ENCODE measurements at regions not wholly inside any gene's neighbourhood (a gene's known extent, or its start where the extent isn't known, plus 50 kb on each side); places are given as distances from the start of the nearest gene placed in this dataset.

- no peak for DNase-seq (ENCODE audit: low spot score)
- no peak for ATAC-seq
- intact Hi-C loops (cut with DNase I): no loop called here
These were observed 232.2 kb downstream of the MYCN start for GRCh38 chr2:16172324-16173175.

- no peak for DNase-seq (ENCODE audit: low spot score)
- intact Hi-C loops (cut with DNase I): no loop called here
- no peak for ATAC-seq
These were observed 231.1 kb downstream of the MYCN start for GRCh38 chr2:16171425-16171920.

GRCh38 chr2:16170675-16171424, 230.5 kb downstream of the MYCN start:
- no peak for ATAC-seq
- DNase-seq (ENCODE audit: low spot score): no peak

GRCh38 chr2:16169381-16169960, 229.1 kb downstream of the MYCN start:
- intact Hi-C loops (cut with DNase I): no loop called here
- DNase-seq (ENCODE audit: low spot score) (no peak), ATAC-seq (no peak)

More at GRCh38 chr2:16170675-16171424, 230.5 kb downstream of the MYCN start:
- intact Hi-C loops (cut with DNase I): no loop called here

- intact Hi-C loops (cut with DNase I): no loop called here
- no peak for ATAC-seq
- no peak for DNase-seq (ENCODE audit: low spot score)
These were observed 228.3 kb downstream of the MYCN start for GRCh38 chr2:16168506-16169264.

- DNase-seq (ENCODE audit: low spot score): no peak
- intact Hi-C loops (cut with DNase I): no loop called here
- no peak for ATAC-seq
These were observed 227.6 kb downstream of the MYCN start for GRCh38 chr2:16167870-16168426.

- no peak for ATAC-seq
These were observed 227.1 kb downstream of the MYCN start for GRCh38 chr2:16167451-16167861.

GRCh38 chr2:16166327-16166981, 226.1 kb downstream of the MYCN start:
- intact Hi-C loops (cut with DNase I): no loop called here
- no peak for ATAC-seq
- DNase-seq (ENCODE audit: low spot score): no peak

More at GRCh38 chr2:16167451-16167861, 227.1 kb downstream of the MYCN start:
- no peak for DNase-seq (ENCODE audit: low spot score)
- intact Hi-C loops (cut with DNase I): no loop called here

GRCh38 chr2:16165518-16166326, 225.4 kb downstream of the MYCN start:
- intact Hi-C loops (cut with DNase I): no loop called here
- ATAC-seq: no peak
- no peak for DNase-seq (ENCODE audit: low spot score)

GRCh38 chr2:16162491-16163040, 222.2 kb downstream of the MYCN start:
- intact Hi-C loops (cut with DNase I): no loop called here
- ATAC-seq (no peak), DNase-seq (ENCODE audit: low spot score) (no peak)

GRCh38 chr2:16161768-16162490, 221.6 kb downstream of the MYCN start:
- intact Hi-C loops (cut with DNase I): no loop called here
- no peak for DNase-seq (ENCODE audit: low spot score)
- ATAC-seq: no peak

- intact Hi-C loops (cut with DNase I): no loop called here
- DNase-seq (ENCODE audit: low spot score) (no peak), ATAC-seq (no peak)
These were observed 220.8 kb downstream of the MYCN start for GRCh38 chr2:16161085-16161565.

GRCh38 chr2:16160281-16161084, 220.1 kb downstream of the MYCN start:
- ATAC-seq (no peak), DNase-seq (ENCODE audit: low spot score) (no peak)
- intact Hi-C loops (cut with DNase I): no loop called here

- DNase-seq (ENCODE audit: low spot score): no peak
- ATAC-seq: no peak
- intact Hi-C loops (cut with DNase I): no loop called here
These were observed 216.1 kb downstream of the MYCN start for GRCh38 chr2:16156411-16156810.

GRCh38 chr2:16155766-16156165, 215.4 kb downstream of the MYCN start:
- ATAC-seq (no peak), DNase-seq (ENCODE audit: low spot score) (no peak)
- intact Hi-C loops (cut with DNase I): no loop called here

GRCh38 chr2:16155366-16155765, 215.0 kb downstream of the MYCN start:
- DNase-seq (ENCODE audit: low spot score) (no peak), ATAC-seq (no peak)
- intact Hi-C loops (cut with DNase I): no loop called here
